ENCODE measurements at regions not wholly inside any gene's neighbourhood (a gene's known extent, or its start where the extent isn't known, plus 50 kb on each side); places are given as distances from the start of the nearest gene placed in this dataset.

DNA sequence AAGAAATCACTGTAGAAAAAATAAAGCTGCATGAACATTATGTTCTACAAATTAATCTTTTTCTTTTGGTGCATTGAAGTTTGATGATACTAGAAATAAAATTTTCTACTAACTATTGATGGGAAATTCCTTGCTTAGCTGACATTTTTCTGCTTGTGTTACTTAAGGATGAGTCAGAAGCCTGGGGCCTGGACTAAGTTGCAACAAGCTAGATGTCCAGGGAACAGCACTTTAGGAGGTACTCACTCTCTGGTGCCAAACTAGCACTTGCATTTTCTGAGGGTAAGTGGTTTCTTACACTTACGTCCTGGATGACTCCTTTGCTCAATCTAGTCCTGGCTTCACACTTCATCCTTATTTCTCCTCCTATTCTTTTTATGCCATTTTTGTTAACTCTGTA, 945.1 kb downstream of the IGSF11 start:
- TF ChIP-seq GATA1 (IDR thresholded peaks at IDR 0.05; ENCODE audit: low read depth, low read length) (no peak), POLR2A (IDR thresholded peaks at IDR 0.05; ENCODE audit: low read length) (no peak)
- no peak for DNase-seq

- TF ChIP-seq GATA1 (IDR thresholded peaks at IDR 0.05; ENCODE audit: low read depth, low read length) = no peak
- TF ChIP-seq POLR2A (IDR thresholded peaks at IDR 0.05; ENCODE audit: low read length) = no peak
- no peak for DNase-seq
Measured at GRCh38 chr3:118097226-118097625, 937.4 kb downstream of the IGSF11 start.

- no peak for TF ChIP-seq POLR2A (IDR thresholded peaks at IDR 0.05; ENCODE audit: low read length)
- TF ChIP-seq GATA1 (IDR thresholded peaks at IDR 0.05; ENCODE audit: low read depth, low read length) = no peak
- DNase-seq = no peak
Measured at GRCh38 chr3:118097660-118098059, 937.0 kb downstream of the IGSF11 start.

GRCh38 chr3:118098827-118099226, 935.8 kb downstream of the IGSF11 start:
- TF ChIP-seq POLR2A (IDR thresholded peaks at IDR 0.05; ENCODE audit: low read length) = no peak
- TF ChIP-seq GATA1 (IDR thresholded peaks at IDR 0.05; ENCODE audit: low read depth, low read length) = no peak
- no peak for DNase-seq

DNA sequence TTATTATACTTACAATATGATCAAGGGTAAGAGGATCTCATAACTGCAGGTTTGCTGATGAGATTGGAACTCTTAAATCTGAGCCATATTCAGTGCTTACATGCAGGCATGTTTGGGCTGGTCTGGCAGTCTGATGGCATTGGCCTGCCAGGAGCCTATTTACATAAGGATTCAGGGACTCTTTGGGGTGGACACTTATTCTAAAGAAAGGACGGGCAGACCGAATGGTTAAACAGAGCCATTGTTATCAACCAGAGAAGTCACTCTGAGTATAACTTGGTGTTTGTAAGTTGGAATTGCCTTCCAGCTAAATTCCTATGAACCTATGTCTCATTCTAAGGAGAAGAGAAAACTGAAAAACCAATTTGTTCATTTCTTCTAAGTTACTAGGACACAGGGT, 932.8 kb downstream of the IGSF11 start:
- no peak for TF ChIP-seq POLR2A (IDR thresholded peaks at IDR 0.05; ENCODE audit: low read length)
- no peak for TF ChIP-seq GATA1 (IDR thresholded peaks at IDR 0.05; ENCODE audit: low read depth, low read length)
- no peak for DNase-seq

DNA sequence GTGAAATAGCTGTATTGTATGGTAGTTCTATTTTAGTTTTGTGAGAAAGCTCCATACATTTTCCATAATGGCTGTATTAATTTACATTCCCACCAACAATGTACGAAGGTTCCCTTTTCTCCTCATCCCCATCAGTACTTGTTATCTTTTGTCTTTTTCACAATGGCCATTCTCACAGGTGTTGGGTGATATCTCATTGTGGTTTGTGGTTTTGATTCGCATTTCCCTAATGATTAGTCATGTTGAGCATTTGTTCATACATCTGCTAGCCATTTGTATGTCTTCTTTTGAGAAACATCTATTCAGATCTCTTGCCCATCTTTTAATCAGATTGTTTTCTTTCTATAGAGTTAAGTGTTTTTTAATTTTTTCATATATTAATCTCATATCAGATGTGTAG, 931.9 kb downstream of the IGSF11 start:
- no peak for TF ChIP-seq GATA1 (IDR thresholded peaks at IDR 0.05; ENCODE audit: low read depth, low read length)
- no peak for TF ChIP-seq POLR2A (IDR thresholded peaks at IDR 0.05; ENCODE audit: low read length)

DNA sequence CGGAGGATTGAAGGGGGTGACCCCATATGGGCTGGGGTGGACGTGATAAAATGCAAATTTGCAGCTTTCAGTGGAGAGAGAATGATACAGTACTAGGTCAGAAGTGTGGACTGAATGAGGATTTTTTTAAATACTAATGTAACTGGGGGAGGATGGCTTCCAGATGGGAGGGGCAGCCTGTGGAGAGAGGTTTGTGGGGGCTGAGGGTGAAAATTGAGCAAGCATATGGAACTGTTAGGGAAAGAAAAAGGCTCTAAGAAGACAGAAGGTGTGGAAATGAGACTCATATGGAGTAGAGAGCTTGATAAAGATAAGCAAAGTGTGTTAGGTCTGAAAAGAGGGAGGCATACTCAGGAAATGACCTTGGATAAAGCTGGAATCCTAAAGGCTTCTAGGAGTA, 926.4 kb downstream of the IGSF11 start:
- TF ChIP-seq POLR2A (IDR thresholded peaks at IDR 0.05; ENCODE audit: low read length) (no peak), GATA1 (IDR thresholded peaks at IDR 0.05; ENCODE audit: low read depth, low read length) (no peak)
- no peak for DNase-seq

More for the DNA sequence above, 931.9 kb downstream of the IGSF11 start:
- DNase-seq = no peak

DNA sequence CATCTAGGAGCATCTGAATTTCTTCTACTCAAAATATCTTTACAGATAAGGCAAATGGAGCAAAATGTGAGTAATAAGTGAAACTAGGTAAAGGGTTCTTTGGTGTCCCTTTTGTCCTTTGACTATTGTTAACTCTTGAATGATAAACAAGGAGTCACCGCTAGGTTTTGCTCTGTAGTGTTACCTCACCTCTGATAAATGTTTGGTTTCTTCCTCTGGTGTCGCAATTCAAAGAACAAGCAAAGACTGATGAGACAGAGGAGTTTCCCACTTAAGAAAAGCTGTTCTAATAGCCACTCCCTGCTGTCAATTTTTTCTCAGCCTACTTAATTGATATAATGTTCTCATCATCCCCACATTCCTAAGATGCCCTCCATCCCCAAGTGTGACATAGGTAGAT, 925.9 kb downstream of the IGSF11 start:
- no peak for TF ChIP-seq GATA1 (IDR thresholded peaks at IDR 0.05; ENCODE audit: low read depth, low read length)
- TF ChIP-seq POLR2A (IDR thresholded peaks at IDR 0.05; ENCODE audit: low read length) = no peak
- DNase-seq = no peak

DNA sequence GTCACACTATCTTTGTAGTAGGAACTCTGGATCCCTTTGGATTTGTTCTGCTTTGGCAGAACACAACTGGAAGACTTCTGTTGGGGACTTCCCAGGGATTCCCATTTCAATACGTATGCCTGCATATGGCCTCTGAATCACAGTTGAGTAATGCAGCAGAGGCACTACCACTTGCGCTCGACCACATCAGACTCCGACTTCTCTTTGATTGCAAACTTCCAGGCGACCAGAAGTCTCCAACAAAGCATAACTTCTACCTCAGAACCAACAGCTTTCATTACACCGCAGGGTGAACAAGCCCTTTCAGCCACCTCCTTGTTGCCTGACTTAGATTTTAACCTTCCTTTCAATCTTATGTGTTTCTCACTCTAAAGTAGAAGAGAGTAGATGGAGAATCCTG, 924.4 kb downstream of the IGSF11 start:
- TF ChIP-seq POLR2A (IDR thresholded peaks at IDR 0.05; ENCODE audit: low read length) (no peak), GATA1 (IDR thresholded peaks at IDR 0.05; ENCODE audit: low read depth, low read length) (no peak)
- DNase-seq = no peak

DNA sequence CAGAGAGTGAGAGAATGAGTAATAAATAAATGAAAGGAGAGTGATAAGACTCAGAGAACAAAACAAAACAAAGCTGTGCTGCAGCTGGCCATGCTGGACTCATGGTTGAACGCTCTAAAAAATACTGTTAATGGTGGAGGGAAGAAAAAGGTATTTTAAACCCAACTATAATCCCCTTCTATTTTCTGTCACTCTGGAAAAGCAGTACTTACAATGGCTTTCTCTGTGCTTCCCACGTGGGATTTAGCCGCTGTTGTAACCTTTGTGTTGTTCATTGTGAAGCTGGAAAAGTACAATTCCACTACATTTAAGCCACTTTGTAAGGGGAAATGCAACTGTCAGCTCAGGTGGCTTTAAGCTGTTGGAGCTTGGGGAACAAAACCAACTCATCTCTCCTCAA, 917.7 kb downstream of the IGSF11 start:
- TF ChIP-seq POLR2A (IDR thresholded peaks at IDR 0.05; ENCODE audit: low read length) (no peak), GATA1 (IDR thresholded peaks at IDR 0.05; ENCODE audit: low read depth, low read length) (no peak)

GRCh38 chr3:118126751-118127150, 907.9 kb downstream of the IGSF11 start:
- DNase-seq = no peak
- no peak for TF ChIP-seq GATA1 (IDR thresholded peaks at IDR 0.05; ENCODE audit: low read depth, low read length)
- no peak for TF ChIP-seq POLR2A (IDR thresholded peaks at IDR 0.05; ENCODE audit: low read length)

More for the DNA sequence above, 917.7 kb downstream of the IGSF11 start:
- DNase-seq = no peak

- TF ChIP-seq GATA1 (IDR thresholded peaks at IDR 0.05; ENCODE audit: low read depth, low read length) = no peak
- TF ChIP-seq POLR2A (IDR thresholded peaks at IDR 0.05; ENCODE audit: low read length) = no peak
- DNase-seq = no peak
Measured at GRCh38 chr3:118127992-118128391, 906.7 kb downstream of the IGSF11 start.

GRCh38 chr3:118128886-118129285, 905.8 kb downstream of the IGSF11 start:
- no peak for DNase-seq

GRCh38 chr3:118137778-118138177, 896.9 kb downstream of the IGSF11 start:
- TF ChIP-seq POLR2A (IDR thresholded peaks at IDR 0.05; ENCODE audit: low read length) (no peak), GATA1 (IDR thresholded peaks at IDR 0.05; ENCODE audit: low read depth, low read length) (no peak)
- no peak for DNase-seq

More at GRCh38 chr3:118128886-118129285, 905.8 kb downstream of the IGSF11 start:
- TF ChIP-seq GATA1 (IDR thresholded peaks at IDR 0.05; ENCODE audit: low read depth, low read length) (no peak), POLR2A (IDR thresholded peaks at IDR 0.05; ENCODE audit: low read length) (no peak)

GRCh38 chr3:118144919-118145318, 889.7 kb downstream of the IGSF11 start:
- TF ChIP-seq GATA1 (IDR thresholded peaks at IDR 0.05; ENCODE audit: low read depth, low read length) = no peak
- TF ChIP-seq POLR2A (IDR thresholded peaks at IDR 0.05; ENCODE audit: low read length) = no peak
- no peak for DNase-seq
